GM19023 (cell line): ENCODE measurements at regions not wholly inside any gene's neighbourhood (a gene's known extent, or its start where the extent isn't known, plus 50 kb on each side); places are given as distances from the start of the nearest gene placed in this dataset.

ENCODE experiments used
- ATAC-seq: cut with Tn5 transposase; IDR thresholded peaks from one replicate; pipeline ENCODE4 v1.9.1; 2021; ENCODE audit warnings: mild to moderate bottlenecking, moderate library complexity; ENCODE audit not compliant: unreplicated experiment

DNA sequence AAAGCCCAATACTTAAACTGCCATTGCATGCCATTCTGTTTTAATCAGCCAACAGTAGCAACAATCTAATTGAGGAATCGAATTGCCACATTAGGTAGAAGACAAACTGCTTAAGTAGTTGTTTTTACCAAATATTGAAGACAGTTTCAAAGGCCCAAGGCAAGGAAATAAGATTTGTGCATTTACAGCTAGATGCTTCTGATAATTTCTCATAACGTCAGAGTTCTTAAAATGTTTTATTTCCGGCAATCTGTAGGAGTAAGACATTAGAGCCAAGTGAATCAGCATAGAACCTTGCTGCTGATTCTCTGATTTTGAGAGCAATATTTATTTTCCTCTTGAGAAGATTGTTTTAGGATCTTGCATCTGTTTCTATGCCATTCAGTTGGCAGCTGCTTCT is 174.3 kb downstream of the RBM43 start:
- ATAC-seq = no peak

DNA sequence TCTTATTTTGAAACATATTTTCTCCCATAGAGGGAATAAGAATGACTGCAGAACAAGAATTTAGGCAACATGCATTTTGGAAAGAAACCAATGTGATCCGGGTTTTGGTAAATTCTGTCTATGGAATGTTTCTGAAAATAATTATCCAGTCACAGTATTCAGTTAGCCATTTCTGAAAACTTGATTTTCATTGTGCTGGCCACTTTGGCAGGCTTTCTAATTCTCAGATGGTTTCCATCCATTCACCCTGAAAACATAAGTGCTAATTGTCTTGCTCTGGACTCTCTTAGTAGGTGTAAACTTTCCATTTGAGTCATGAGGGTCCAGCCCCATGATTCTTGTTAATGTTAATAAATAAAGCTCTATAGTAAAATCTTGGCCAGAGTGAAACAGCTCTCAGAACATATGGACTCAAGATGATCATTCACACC is 176.5 kb downstream of the RBM43 start:
- no peak for ATAC-seq

DNA sequence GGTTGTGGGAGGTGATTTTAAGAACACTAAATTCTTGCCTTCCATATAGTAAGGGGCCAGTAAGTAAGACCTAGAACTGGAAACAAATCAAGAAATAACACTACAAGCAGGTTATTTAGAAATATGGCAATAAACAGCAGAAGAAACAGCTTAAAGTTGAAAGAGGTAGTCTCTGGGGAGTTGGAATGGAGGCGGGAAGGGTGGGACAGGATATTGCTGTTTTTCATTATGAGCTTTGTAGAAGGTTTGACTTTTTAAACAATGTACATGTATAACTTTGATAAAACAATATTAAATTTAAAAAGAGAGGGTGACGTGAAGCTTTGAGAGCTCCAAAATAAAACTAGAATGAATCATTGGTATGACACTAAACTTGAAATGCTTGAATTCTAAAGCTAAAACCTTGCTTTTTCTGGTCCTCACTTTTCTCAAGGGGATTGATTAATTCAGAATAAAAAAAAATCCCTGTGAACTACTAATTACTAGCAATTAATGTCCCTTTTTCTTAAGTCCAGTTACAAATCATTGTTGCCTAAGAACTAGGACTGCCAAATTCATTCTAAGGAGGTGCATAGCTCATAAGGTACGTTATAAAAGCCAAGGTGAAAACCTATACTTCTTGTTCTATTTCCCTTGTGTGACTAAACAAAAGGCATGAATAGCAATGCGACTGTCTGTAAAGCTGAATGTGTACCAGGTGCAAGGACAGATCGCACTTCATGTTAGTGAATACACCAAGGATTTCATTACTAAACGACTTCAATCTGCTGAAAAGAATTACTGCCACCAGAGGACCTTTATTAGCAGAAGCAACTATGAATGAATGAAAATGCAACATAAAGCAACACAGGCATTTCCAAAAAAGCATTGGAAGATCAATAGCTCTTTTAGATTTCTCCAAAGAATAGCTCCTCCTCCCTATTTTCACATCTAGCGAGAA is 177.5 kb downstream of the RBM43 start:
- ATAC-seq = no peak

DNA sequence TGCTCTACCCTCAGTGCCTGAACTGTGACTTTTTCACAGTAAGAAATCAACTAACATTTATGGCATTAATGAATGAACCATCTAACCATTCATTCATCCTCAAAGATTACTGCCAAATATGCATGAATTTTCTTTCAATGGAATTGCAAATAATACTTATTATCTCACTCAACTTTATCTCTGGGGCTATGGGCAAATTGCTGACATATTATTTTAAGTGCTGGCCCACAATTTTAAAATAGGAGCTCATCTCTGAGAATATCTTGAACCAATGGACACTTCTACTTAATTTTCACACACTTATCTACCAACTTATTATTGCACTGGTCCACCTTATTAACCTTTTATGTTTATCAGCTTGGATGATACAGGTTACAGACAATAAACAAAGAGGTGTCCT is 182.8 kb downstream of the RBM43 start:
- no peak for ATAC-seq

DNA sequence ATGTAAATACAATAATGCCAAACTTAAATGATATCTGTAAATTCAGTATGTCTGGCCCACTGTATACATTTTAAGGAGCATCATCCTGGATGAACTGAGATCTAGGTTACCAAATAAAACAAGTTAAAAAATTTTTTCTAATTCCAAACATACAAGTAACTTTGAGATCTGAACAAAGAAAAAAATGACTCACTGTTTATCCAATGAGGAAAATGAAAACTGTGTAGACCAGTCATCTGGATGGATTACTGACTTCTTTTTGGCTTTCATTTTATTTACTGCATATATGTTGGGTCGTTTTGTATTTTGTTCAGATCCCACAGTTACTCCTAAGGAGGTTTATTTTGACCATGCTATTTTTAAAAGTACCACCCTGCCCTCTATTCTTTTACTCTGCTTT is 189.8 kb downstream of the RBM43 start:
- ATAC-seq = no peak

DNA sequence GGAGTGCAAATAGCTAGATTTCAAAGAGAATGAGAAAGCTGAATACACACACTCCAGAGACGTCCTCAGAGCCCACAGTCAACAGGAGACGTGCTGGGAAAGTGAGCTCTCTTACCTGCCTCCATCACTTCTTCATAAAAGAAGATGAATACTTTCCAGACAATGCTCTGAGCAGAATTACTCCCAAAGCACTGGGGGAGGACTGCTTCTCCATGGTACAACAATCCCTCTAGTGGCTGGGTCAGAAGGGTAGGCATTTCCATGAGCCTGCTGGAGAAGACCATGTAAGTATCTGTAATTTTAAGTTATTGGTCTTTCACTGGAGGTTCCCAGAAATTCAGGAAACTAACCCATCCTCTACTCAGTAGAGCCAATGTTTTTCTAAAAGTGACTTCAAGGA is 190.3 kb downstream of the RBM43 start:
- no peak for ATAC-seq

DNA sequence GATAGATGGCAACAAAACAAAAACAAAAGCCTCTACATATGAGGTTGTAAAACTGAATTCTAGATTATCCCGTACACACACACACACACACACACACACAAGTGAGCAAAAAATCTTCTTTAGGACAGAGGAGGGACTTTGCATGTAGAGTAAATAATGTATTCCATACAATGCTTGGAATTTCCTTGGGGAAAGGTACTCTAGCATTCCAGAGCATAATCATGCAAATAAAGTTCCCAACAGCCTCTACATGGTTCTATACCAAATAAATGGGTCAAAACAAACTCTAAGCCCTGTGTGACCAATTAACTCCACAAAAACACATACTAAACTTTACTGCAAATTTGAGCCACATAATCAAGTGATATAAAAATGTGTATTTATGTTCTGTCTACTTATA is 191.4 kb downstream of the RBM43 start:
- no peak for ATAC-seq

DNA sequence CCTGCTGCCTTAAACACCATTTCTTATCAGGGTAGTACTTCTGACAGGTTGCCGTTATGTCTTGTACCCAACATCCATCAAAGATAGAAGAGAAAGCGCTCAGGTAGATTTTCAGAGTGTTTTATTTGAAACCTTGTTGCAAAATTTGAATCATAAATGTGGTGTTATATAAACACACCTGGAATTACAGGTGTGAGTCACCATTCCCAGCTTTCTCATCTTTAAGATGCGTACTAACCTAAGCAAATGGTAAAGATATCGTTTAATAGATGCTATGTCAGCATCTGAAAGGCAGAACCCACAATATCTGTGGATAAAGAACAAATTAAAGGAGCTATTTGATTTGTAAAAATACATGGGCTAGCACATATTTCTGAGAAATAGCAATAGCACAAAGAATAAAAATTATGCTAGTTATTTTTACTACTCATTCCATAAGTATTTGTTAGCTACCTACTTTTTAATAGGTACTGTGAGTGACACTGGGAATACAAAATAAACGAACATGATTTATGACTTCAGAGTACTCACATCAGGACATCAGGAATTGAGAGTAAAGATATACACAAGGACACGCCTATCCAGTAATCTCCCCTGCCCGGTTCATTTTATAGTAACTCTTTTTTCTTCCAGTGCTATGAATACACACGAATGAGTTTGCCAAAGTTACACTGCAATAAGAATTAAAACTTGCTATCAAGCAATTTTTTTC is 193.8 kb downstream of the RBM43 start:
- ATAC-seq = no peak

DNA sequence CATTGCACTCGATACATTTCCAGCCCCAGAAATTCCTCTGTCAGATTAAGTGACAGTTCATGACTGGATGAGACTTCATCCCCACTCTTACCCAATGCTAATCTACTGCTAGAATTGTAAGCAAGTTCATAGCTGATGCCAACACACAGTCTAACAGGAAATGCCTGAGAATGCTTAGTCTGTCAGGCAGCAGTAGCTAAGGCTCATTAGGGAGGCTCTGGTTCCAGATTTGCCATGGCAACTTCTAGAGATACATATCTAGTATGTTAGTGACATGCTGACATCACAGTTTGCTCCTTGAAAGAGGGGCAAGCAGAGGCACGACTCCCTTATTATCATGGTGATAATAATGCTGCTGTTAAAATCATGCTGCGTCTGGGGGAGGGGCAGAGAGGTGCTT is 198.4 kb downstream of the RBM43 start:
- ATAC-seq = no peak

DNA sequence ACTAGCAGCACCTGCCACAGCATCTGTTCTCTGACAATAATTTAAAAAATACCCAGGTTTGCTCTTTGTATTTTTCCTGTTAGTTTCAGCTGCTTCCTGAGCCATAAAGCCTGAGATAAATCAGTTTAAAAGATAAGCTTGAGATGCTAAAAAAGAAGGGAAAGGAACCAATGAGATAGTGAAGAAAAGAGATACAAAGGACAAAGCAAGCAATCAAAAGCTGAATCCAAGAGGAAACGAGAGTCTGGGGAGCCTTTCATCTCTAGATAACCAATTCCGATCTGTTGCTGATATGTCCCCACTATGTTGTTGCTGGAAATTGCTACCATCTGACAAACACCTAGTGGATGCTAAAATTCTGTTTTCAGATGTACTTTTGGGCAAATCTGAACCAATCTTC is 201.4 kb downstream of the RBM43 start:
- no peak for ATAC-seq

DNA sequence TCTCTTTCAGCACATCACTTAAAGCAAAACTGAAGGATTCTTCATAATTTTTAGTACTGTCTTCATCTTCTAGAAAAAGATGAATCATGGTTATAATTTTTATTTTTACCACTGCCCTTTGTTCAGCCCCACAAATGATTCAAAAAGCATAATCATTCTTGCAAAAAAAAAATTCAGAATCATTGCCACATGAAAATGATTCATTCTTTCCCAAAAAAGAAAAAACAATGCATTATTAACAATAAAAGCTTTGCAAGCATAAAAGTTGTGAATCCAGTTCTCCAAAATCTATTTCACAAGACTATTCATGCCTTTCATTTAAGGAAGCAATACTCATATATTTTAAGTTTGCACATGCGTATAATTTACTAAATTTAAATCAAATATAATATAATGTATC is 204.8 kb downstream of the RBM43 start:
- no peak for ATAC-seq

DNA sequence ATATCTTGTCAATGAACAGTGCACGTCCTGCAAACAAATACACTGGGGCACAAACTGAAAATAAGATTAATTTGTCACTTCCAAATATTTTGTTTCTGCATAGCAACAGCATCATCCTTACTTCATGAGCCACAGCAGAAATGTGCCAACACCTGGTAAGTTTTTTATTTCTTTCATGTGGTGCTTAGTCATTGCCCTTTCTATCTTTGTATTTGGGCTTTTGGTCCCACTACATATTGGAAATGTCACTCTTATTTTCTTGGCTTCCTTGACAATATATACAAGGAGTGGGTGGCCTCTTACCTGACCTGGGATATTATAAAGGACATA is 208.0 kb downstream of the RBM43 start:
- no peak for ATAC-seq

DNA sequence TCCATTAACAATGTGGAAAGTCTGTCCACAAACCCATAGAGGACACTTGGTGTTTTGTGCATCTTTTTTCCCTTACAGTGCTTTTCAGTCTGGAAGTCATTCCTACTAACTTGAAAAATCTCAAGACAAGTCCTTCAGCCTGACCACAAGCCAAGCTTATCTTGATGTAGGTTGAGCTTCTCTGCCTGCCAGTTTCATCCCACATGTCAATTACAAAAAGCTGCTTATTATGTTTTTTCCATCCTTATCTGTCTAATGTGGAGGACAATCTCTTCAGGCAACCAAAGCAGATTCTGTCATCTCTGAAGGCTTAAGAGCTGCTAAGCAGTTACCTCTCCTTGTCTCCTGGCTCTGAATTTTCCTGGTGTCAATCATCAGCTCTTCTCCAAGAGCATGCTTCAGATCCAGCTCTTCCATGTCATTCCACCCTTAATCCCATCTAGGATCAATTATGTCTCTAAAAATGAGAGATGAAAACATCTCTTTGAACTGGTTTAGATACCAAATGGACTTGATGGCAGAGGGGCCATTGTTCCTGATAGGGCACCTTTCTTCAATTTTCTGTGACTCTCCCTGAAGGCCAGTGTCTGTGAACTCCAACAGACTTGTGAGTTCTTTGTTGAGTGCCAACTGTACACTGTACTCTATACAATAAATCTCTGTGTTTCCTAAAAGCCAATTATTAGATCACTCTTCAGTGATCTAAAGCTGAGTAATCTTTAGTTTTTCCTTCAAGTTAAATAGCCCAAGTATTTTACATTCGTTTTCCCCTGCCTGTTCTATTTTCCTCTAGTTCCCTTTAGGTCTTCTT is 208.6 kb downstream of the RBM43 start:
- no peak for ATAC-seq

DNA sequence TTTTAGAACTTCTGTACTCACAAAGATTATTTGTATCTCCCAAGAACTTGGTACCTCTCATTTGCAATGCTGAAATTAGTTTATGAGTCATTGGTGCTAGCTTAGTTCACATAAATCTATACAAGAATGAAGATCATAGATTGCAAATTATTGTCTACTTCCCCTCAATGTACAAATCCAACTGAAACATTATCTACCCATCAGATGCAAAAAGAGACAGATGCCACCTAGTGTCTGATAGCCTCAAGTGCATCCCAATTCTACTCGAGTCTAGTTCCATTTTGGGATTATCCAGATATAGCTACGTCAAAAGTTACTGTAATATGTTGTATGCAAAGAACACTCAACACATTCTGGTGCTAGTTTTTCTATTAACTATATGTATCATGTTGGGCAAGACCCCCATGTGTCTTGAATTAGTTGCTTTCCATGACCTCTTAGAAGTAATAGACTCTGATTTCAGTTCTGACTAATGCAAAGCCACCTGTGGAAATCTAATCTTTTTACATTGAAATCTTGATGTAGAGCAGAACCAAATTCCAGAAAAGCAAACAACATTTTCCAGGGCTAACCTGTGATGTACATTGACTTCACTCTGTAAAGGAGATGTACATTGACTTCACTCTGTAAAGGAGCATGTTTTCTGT is 210.0 kb downstream of the RBM43 start:
- ATAC-seq = peak; percentile 89

DNA sequence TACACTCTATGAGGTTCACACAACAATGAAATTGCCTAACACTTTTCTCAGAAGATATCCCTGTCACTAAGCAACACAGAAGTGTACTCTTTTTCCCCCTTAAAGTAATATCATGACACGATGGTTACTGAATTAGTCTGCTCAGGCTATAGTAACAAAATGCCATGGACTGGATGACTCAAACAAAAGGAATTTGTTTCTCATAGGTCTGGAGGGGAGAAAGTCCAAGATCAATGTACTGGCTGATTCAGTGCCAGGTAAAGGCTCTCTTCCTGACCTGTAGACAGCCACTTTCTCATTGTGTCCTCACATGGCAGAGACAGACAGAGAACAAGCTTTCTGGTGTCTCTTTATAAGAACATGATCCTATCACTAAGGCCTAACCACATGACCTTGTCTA is 211.9 kb downstream of the RBM43 start:
- no peak for ATAC-seq

DNA sequence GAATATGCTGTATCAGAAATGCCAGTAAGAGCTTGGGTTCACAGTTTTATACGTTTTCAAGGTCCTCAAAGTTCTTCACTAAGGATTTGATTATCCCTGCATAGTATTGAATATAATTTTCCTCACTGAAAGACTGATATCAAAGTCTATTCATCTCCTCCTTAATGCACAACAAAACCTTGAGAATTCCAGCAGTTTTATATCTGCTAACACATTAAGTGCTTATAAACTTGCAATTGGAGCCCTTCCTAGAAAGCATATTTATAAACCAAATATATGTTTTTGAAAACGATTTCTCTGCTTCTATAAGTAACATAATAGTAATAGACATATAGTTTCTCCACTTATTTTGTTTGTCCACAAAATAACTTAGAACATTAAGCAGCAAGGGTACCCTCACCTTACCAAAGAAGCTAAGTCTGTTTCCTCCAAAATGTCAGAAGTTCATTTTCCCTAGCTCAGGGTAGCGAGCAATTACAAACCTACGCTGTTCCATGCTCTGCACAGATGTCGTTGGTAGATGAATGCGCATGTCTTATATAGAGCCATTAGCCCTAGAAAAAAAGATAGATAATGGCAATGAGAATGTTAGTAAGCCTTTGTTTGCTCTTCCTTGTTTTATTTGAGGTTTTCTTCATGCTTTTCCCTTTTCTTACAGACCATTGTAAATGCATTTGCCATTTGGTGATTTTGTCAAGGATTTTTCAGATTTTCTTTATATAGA is 213.2 kb downstream of the RBM43 start:
- no peak for ATAC-seq

DNA sequence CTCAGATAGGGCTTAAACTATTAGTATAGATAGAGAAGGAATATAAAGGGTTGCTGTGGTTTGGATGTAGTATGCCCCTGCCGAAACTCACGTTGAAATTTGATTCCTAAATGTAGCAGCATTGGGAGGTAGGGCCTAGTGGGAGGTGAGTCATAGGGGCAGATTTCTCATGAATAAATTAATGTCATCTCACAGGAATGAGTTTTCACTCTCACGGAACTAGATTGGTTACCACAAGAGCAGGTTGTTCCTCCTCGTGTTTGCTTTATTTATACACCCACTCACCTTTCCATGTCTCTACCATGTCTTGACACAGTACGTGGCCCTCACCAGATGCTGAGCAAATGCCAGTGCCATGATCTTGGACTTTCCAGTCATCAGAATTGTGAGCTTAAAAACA is 218.2 kb downstream of the RBM43 start:
- ATAC-seq = no peak

DNA sequence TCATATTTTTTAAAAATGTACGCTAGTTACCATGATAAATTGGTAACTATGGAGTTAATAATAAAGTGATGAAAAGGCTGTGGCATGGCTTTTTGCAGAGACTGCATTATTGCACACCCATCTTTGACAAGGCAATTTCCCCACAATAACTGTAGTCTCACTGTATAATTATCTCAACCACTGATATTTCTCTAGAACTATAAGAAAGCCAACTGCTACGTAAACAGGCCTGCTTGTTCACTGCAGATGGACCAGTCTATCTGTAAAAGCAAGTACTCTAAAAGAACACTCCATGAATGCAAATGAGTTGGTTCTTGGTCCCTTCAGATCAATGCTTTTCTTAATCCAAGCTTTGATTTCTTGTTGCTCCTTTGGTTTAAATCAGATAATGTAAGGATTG is 218.7 kb downstream of the RBM43 start:
- ATAC-seq = no peak

DNA sequence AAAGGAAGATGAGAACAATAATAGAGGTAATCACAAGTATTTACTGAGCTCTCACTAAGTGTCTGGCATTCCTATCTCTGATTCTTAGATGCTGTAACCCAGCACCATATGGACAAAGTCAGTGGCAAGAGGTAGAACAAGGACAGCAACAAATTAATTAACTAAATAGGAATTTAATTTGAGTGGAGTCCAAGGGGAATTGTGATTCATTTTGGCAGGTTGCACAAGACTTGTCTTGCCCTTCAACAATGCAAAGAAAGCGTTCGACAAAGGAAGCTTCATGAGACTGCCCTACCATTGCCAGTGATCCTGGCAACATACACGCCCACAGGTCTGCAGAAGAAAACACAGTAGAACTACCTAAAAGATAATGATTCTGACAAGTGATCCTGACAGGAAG is 221.6 kb downstream of the RBM43 start:
- no peak for ATAC-seq

DNA sequence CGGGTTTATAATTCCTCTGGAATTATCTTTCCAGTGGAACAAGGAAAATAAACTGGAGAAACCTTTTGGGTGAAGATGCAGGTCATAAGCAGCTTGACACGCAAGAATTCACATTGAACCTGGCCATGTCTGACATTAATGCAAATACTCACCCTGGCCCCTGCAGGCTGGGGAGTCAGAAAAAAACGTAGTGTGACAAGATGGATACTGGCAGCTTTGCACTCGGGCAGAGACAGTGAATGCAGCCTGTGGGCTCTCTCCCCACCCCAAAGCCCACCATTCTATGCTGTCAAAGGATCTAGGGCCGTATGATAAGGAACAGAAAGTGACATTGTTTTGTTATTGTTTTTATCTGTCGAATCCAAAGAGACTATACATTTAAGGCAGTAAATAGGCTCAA is 223.1 kb downstream of the RBM43 start:
- no peak for ATAC-seq
